WTC11 (cell line): ENCODE measurements at regions not wholly inside any gene's neighbourhood (a gene's known extent, or its start where the extent isn't known, plus 50 kb on each side); places are given as distances from the start of the nearest gene placed in this dataset.

ENCODE experiments used
- ATAC-seq: fragments of 200-7000 bp; cut with Tn5 transposase; 2 replicates; pipeline ENCODE4 v1.10.0; 2021; ENCODE audit warnings: mild to moderate bottlenecking, moderate library complexity
- CTCF ChIA-PET: fragments of 300-600 bp; sonication (Branson Sonifier 250); formaldehyde crosslinking; loops from one replicate; lab custom pipeline; 2021; ENCODE audit warnings: antibody characterized with exemption; lab: Charles Lee
- POLR2A ChIA-PET: fragments of 350-600 bp; sonication (Branson Sonifier 250); formaldehyde crosslinking; loops from one replicate; lab custom pipeline; 2021; ENCODE audit warnings: antibody characterized with exemption; lab: Charles Lee
- DNase-seq: peaks from one replicate; pipeline ENCODE4 v3.0.0; 2021; ENCODE audit warnings: low spot score
- H3K27ac Mint-ChIP-seq: 2 replicates; pipeline ENCODE4 v1.8.0; 2021; ENCODE audit warnings: mixed read lengths
- H3K27me3 Mint-ChIP-seq: 2 replicates; pipeline ENCODE4 v1.8.0; 2021; ENCODE audit warnings: low read depth, mild to moderate bottlenecking, moderate library complexity, mixed read lengths
- H3K36me3 Mint-ChIP-seq: 2 replicates; pipeline ENCODE4 v1.8.0; 2021; ENCODE audit warnings: mixed read lengths
- H3K4me1 Mint-ChIP-seq: 2 replicates; pipeline ENCODE4 v1.8.0; 2022; ENCODE audit warnings: mixed read lengths
- H3K4me3 Mint-ChIP-seq: 2 replicates; pipeline ENCODE4 v1.8.0; 2021; ENCODE audit warnings: mild to moderate bottlenecking, moderate library complexity, mixed read lengths
- H3K9me3 Mint-ChIP-seq: 2 replicates; pipeline ENCODE4 v1.8.0; 2021; ENCODE audit warnings: mixed read lengths
- ATF1 ChIP-seq: sonication (generic); formaldehyde crosslinking; IDR thresholded peaks from 2 replicates; pipeline ENCODE4 v1.8.1; 2023; ENCODE audit warnings: mild to moderate bottlenecking, moderate library complexity, missing genetic modification reagents
- CREB1 ChIP-seq: sonication (generic); formaldehyde crosslinking; IDR thresholded peaks from 2 replicates; pipeline ENCODE4 v1.8.0; 2023; ENCODE audit warnings: mild to moderate bottlenecking, missing genetic modification reagents
- E2F1 ChIP-seq: sonication (generic); formaldehyde crosslinking; IDR thresholded peaks from 2 replicates; pipeline ENCODE4 v1.8.0; 2022; ENCODE audit warnings: mild to moderate bottlenecking, missing genetic modification reagents
- FOXJ3 ChIP-seq: sonication (generic); formaldehyde crosslinking; IDR thresholded peaks from 2 replicates; pipeline ENCODE4 v1.9.0; 2021; ENCODE audit warnings: missing genetic modification reagents, mild to moderate bottlenecking, borderline replicate concordance
- GABPB1 ChIP-seq: sonication (generic); formaldehyde crosslinking; IDR thresholded peaks from 2 replicates; pipeline ENCODE4 v1.8.1; 2023; ENCODE audit warnings: mild to moderate bottlenecking, missing genetic modification reagents
- HMGA2 ChIP-seq: fragments of 250-450 bp; sonication (Bioruptor Pico); IDR thresholded peaks from 2 replicates; pipeline ENCODE4 v1.4.0; 2021; ENCODE audit warnings: mild to moderate bottlenecking, moderate library complexity
- JAZF1 ChIP-seq: fragments of 250-450 bp; sonication (Bioruptor Pico); IDR thresholded peaks from 2 replicates; pipeline ENCODE4 v1.9.0; 2021; ENCODE audit warnings: moderate library complexity, mild to moderate bottlenecking, inconsistent platforms
- MAX ChIP-seq: sonication (generic); formaldehyde crosslinking; IDR thresholded peaks from 2 replicates; pipeline ENCODE4 v1.8.0; 2022; ENCODE audit warnings: mild to moderate bottlenecking, missing genetic modification reagents
- MXD4 ChIP-seq: fragments of 250-450 bp; sonication (Bioruptor Pico); IDR thresholded peaks from 2 replicates; pipeline ENCODE4 v1.8.0; 2021; ENCODE audit warnings: mild to moderate bottlenecking, moderate library complexity, borderline replicate concordance
- TCF7 ChIP-seq: sonication (generic); formaldehyde crosslinking; IDR thresholded peaks from 2 replicates; pipeline ENCODE4 v1.8.0; 2022; ENCODE audit warnings: mild to moderate bottlenecking, low read depth, missing genetic modification reagents, moderate library complexity
- TEAD1 ChIP-seq: sonication (generic); formaldehyde crosslinking; IDR thresholded peaks from 2 replicates; pipeline ENCODE4 v1.8.0; 2022; ENCODE audit warnings: mild to moderate bottlenecking, missing genetic modification reagents
- ZBTB21 ChIP-seq: sonication (generic); formaldehyde crosslinking; IDR thresholded peaks from 2 replicates; pipeline ENCODE4 v1.8.1; 2023; ENCODE audit warnings: mild to moderate bottlenecking, missing genetic modification reagents, borderline replicate concordance
- ZBTB43 ChIP-seq: sonication (generic); formaldehyde crosslinking; IDR thresholded peaks from 2 replicates; pipeline ENCODE4 v1.8.1; 2023; ENCODE audit warnings: mild to moderate bottlenecking, missing genetic modification reagents
- ZNF219 ChIP-seq: sonication (generic); formaldehyde crosslinking; IDR thresholded peaks from 2 replicates; pipeline ENCODE4 v1.8.0; 2023; ENCODE audit warnings: missing genetic modification reagents, mild to moderate bottlenecking, borderline replicate concordance
- ZNF281 ChIP-seq: sonication (generic); formaldehyde crosslinking; IDR thresholded peaks from 2 replicates; pipeline ENCODE4 v1.8.0; 2023; ENCODE audit warnings: mild to moderate bottlenecking, missing genetic modification reagents
- ZNF396 ChIP-seq: fragments of 250-450 bp; sonication (Bioruptor Pico); IDR thresholded peaks from 2 replicates; pipeline ENCODE4 v1.8.0; 2021; ENCODE audit warnings: mild to moderate bottlenecking, moderate library complexity, borderline replicate concordance
- ZNF512 ChIP-seq: sonication (generic); formaldehyde crosslinking; IDR thresholded peaks from 2 replicates; pipeline ENCODE4 v1.8.1; 2022; ENCODE audit warnings: missing genetic modification reagents, borderline replicate concordance
- TF ChIP-seq, protein P1 (sequence below): sonication (generic); formaldehyde crosslinking; IDR thresholded peaks from 2 replicates; pipeline ENCODE4 v1.8.1; 2023; ENCODE audit warnings: mild to moderate bottlenecking, missing genetic modification reagents, moderate library complexity
- TF ChIP-seq, protein P2 (sequence below): fragments of 250-450 bp; sonication (Bioruptor Pico); conservative IDR thresholded peaks from 2 replicates; pipeline ENCODE4 v1.9.0; 2021; ENCODE audit warnings: mild to moderate bottlenecking
- TF ChIP-seq, protein P3 (sequence below): sonication (generic); formaldehyde crosslinking; IDR thresholded peaks from 2 replicates; pipeline ENCODE4 v1.8.1; 2023; ENCODE audit warnings: mild to moderate bottlenecking, missing genetic modification reagents, moderate library complexity

- Mint-ChIP-seq H3K9me3 (no peaks in the 10 kb centered on the region), H3K27ac (no peak overlapping the region), H3K36me3 (no peaks in the 10 kb centered on the region), H3K4me1 (peaks cover 3% of the 10 kb centered on the region; the same call in 1 of the 2 replicates), H3K27me3 (no peaks in the 10 kb centered on the region), H3K4me3 (no peak overlapping the region)
- TF ChIP-seq ZNF512 (no peak), TCF7 (CRISPR knock-in tag) (no peak), ZNF219 (CRISPR knock-in tag) (no peak), HMGA2 (CRISPR knock-in tag) (0 out of 2 replicates have a peak, but pooled peaks have one; percentile 6)
- ATAC-seq, result no peak
- ChIA-PET CTCF (no interaction called here), POLR2A (no interaction called here)
- no peak for DNase-seq
Measured at GRCh38 chr6:112881027-112881426, 533.9 kb downstream of the RFPL4B start.

DNA sequence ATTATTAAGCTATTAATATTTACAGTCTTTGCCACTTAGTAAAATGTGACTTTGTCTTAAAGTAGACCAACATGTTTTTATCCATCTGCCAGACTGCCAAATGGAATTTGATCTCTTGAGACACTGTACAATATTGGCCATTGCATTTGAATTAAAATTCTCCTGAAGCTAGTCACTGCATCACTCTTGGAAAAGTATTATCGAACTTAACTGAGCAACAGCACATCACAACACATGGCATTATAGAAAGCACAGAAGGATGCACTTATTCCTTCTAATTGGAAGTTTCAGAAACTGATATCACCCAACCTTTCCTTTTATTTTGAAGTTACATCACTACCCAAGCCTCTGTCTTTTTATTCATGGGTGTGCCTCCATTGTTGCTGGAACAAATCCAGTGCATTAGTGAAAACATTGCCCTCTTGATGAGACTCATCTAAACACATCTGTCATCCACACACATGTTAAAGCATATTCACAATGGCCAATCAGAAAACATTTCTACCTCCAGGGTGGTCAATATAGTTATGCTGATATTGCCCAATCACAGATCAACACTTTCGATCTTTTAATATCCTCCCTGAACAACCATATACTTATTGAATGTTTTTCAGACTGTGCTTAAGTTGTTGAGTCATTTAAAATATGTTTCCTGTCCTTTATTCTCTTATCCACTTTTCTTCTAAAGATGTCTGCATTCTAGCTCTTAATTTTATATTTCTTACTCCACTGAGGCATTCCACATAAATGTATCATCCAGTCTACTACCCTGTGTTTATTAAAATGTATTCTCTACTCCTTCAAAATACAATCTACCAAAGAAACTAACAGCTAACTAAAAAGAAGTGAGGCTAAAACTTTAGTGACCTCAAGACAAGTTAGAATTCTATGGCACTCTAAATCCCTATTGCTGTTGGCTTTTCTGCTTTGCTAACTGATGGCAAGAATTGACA is 535.0 kb downstream of the RFPL4B start:
- TF ChIP-seq MAX (CRISPR knock-in tag) (no peak), FOXJ3 (CRISPR knock-in tag) (no peak), JAZF1 (CRISPR knock-in tag) (no peak), ZNF396 (CRISPR knock-in tag) (no peak), ATF1 (no peak), CREB1 (CRISPR knock-in tag) (no peak), GABPB1 (no peak), ZNF281 (no peak), ZBTB21 (CRISPR knock-in tag) (no peak), E2F1 (CRISPR knock-in tag) (no peak)
- TF ChIP-seq, all 79 proteins: peak for 0
- DNase-seq (no peak), ATAC-seq (no peak)
- no peak overlapping the region for H3K27ac Mint-ChIP-seq
- no peaks in the 10 kb centered on the region for H3K27me3 Mint-ChIP-seq
- H3K4me1 Mint-ChIP-seq, result peaks cover 3% of the 10 kb centered on the region; the same call in 1 of the 2 replicates
- no peak overlapping the region for H3K4me3 Mint-ChIP-seq
- ChIA-PET CTCF (no interaction called here), POLR2A (no interaction called here)
- H3K36me3 Mint-ChIP-seq, result no peaks in the 10 kb centered on the region
- H3K9me3 Mint-ChIP-seq, result no peaks in the 10 kb centered on the region

- Mint-ChIP-seq H3K27ac (no peak overlapping the region), H3K9me3 (no peaks in the 10 kb centered on the region), H3K4me1 (peaks cover 6% of the 10 kb centered on the region; the same call in 1 of the 2 replicates), H3K27me3 (no peaks in the 10 kb centered on the region), H3K4me3 (no peak overlapping the region), H3K36me3 (no peaks in the 10 kb centered on the region)
- POLR2A ChIA-PET, result no interaction called here
- CTCF ChIA-PET, result interaction anchor here (0.6 kb wide), 1 partner anchor 43 kb away, joined by 5 read pairs; no protein-coding TSS in a partner anchor
- ATAC-seq, result no peak
- no peak for DNase-seq
- TF ChIP-seq MXD4 (CRISPR knock-in tag) (no peak), ZBTB21 (CRISPR knock-in tag) (no peak), TEAD1 (CRISPR knock-in tag) (no peak), ZBTB43 (CRISPR knock-in tag) (no peak)
- TF ChIP-seq, protein P1, sequence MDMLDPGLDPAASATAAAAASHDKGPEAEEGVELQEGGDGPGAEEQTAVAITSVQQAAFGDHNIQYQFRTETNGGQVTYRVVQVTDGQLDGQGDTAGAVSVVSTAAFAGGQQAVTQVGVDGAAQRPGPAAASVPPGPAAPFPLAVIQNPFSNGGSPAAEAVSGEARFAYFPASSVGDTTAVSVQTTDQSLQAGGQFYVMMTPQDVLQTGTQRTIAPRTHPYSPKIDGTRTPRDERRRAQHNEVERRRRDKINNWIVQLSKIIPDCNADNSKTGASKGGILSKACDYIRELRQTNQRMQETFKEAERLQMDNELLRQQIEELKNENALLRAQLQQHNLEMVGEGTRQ (CRISPR knock-in tag), result no peak
- TF ChIP-seq, protein P2, sequence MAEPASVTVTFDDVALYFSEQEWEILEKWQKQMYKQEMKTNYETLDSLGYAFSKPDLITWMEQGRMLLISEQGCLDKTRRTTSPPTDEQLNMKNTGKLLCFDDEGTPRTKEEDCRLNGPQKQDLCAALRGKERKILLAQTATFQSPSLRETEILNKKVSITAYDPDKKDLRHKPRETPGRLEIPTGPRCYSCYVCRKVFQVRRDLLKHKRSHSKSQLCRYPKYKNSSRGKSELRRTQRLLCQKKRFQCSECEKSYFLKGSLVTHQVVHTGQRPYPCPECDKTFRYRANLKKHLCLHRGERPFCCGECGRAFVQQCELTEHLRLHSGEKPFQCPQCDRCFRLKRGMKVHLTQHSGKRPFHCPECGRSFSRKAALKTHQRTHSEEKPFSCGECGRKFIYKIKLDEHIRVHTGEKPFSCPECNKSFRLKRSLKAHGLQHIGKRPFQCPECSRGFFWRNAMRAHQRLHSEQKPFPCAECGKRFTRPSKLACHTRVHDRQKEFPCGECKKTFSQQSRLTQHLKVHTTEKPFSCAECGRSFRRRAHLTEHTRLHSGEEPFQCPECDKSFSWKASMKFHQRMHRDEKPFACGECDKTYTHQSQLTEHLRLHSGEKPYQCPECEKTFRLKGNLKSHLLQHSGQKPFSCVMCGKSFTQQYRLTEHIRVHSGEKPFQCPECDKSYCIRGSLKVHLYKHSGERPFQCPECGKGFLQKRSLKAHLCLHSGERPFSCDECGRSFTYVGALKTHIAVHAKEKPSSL (CRISPR knock-in tag), result no peak
- TF ChIP-seq, protein P3, sequence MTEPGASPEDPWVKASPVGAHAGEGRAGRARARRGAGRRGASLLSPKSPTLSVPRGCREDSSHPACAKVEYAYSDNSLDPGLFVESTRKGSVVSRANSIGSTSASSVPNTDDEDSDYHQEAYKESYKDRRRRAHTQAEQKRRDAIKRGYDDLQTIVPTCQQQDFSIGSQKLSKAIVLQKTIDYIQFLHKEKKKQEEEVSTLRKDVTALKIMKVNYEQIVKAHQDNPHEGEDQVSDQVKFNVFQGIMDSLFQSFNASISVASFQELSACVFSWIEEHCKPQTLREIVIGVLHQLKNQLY, result no peak
Measured at GRCh38 chr6:112883095-112883494, 536.0 kb downstream of the RFPL4B start.
